ENCODE measurements at regions not wholly inside any gene's neighbourhood (a gene's known extent, or its start where the extent isn't known, plus 50 kb on each side); places are given as distances from the start of the nearest gene placed in this dataset.

DNA sequence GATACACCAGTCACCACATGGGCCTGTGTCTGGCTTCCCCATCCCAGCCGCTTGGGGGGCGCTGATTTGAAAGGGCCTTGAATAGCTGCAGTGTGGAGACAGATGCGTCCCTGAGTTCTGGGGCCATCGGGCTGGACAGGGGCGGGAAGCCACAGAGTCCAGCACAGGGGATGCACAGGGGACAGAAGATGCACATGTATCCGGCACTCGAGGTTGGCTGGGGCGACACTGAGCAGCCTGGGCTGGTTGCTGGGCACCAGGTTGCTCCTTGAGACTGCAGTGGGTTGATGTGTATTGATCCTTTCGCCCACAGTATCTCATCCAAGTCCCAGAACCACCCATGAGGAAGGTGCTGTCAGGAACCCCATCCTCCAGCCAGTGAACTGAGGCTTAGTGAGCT, 99.3 kb upstream of the SYT13 start:
- Histone ChIP-seq H3K27ac (ENCODE audit: insufficient read depth, low read depth, low read length) (no peak overlapping the region), H3K36me3 (ENCODE audit: control insufficient read depth in 2 of 2, extremely low read depth in 1 of 2, insufficient read depth in 2 of 2, low read length in 2 of 2) (no peaks in the 10 kb centered on the region), H3K4me1 (ENCODE audit: control insufficient read depth, extremely low read depth, insufficient read depth, low read length) (no peaks in the 10 kb centered on the region), H3K9me1 (replicated peaks; ENCODE audit: control insufficient read depth, extremely low read depth, insufficient read depth, low read length) (no peaks in the 10 kb centered on the region), H3K9me3 (replicated peaks; ENCODE audit: control insufficient read depth, insufficient read depth, low read length) (no peaks in the 10 kb centered on the region), H3K9ac (replicated peaks; ENCODE audit: extremely low read depth, insufficient read depth, low read length) (no peak overlapping the region), H3K27me3 (ENCODE audit: control insufficient read depth in 2 of 2, insufficient read depth in 2 of 2, low read length in 2 of 2) (peaks cover 0 to 3% of the 10 kb centered on the region in 2 experiments), H2AFZ (ENCODE audit: low read depth, low read length) (no peak overlapping the region), H4K20me1 (replicated peaks; ENCODE audit: control insufficient read depth, extremely low read depth, insufficient read depth, low read length) (no peaks in the 10 kb centered on the region), H3K4me2 (ENCODE audit: insufficient read depth, low read length) (no peak overlapping the region), H3K79me2 (ENCODE audit: control insufficient read depth, insufficient read depth, low read length) (no peaks in the 10 kb centered on the region), H3K4me3 (replicated peaks in 1 of 3; ENCODE audit: insufficient read depth in 1 of 3, low read depth in 1 of 3, low read length in 3 of 3) (no peak overlapping the region)
- intact Hi-C loops (cut with micrococcal nuclease) = no loop called here
- dilution Hi-C loops (cut with MboI; ENCODE audit: extremely low pct_ligation_motif_present, low sequenced_read_pairs) = no loop called here
- no peak for FAIRE-seq
- no TSS peak for BruUV-seq (replicated peaks)
- ChIA-PET POLR2A (no interaction called here), CTCF (interaction anchor here (2.7 kb wide), 1 partner anchor 386 kb away, joined by 10 read pairs; no protein-coding TSS in a partner anchor)
- no peak for DNase-seq (ENCODE audit: low read depth, low spot score)
- TF ChIP-seq EZH2 (IDR thresholded peaks at IDR 0.05; ENCODE audit: borderline replicate concordance, low read depth, low read length, severe bottlenecking) (no peak), GATA2 (IDR thresholded peaks at IDR 0.05; ENCODE audit: insufficient read depth, insufficient read length, low read depth, low read length) (no peak), MYC (IDR thresholded peaks at IDR 0.05; ENCODE audit: low read depth, low read length) (no peak), JUN (IDR thresholded peaks at IDR 0.05; ENCODE audit: borderline replicate concordance, insufficient read depth, insufficient read length, low read depth) (no peak), FOS (IDR thresholded peaks at IDR 0.05; ENCODE audit: borderline replicate concordance, insufficient read depth, low read length) (no peak), POLR2A (IDR thresholded peaks at IDR 0.05; ENCODE audit: low read depth, low read length) (no peak)
- TF ChIP-seq, protein P1, sequence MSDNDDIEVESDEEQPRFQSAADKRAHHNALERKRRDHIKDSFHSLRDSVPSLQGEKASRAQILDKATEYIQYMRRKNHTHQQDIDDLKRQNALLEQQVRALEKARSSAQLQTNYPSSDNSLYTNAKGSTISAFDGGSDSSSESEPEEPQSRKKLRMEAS (IDR thresholded peaks at IDR 0.05; ENCODE audit: insufficient read depth, insufficient read length) = no peak
- TF ChIP-seq, protein P2, sequence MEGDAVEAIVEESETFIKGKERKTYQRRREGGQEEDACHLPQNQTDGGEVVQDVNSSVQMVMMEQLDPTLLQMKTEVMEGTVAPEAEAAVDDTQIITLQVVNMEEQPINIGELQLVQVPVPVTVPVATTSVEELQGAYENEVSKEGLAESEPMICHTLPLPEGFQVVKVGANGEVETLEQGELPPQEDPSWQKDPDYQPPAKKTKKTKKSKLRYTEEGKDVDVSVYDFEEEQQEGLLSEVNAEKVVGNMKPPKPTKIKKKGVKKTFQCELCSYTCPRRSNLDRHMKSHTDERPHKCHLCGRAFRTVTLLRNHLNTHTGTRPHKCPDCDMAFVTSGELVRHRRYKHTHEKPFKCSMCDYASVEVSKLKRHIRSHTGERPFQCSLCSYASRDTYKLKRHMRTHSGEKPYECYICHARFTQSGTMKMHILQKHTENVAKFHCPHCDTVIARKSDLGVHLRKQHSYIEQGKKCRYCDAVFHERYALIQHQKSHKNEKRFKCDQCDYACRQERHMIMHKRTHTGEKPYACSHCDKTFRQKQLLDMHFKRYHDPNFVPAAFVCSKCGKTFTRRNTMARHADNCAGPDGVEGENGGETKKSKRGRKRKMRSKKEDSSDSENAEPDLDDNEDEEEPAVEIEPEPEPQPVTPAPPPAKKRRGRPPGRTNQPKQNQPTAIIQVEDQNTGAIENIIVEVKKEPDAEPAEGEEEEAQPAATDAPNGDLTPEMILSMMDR (IDR thresholded peaks at IDR 0.05; ENCODE audit: extremely low read depth in 1 of 2, insufficient read depth in 1 of 2, low read depth in 1 of 2, low read length in 2 of 2) = no peak

All from endothelial cell of umbilical vein (primary cell).